ENCODE measurements at regions not wholly inside any gene's neighbourhood (a gene's known extent, or its start where the extent isn't known, plus 50 kb on each side); places are given as distances from the start of the nearest gene placed in this dataset.

- Histone ChIP-seq H3K27ac (ENCODE audit: low read depth, low read length) (no peak overlapping the region), H3K4me3 (ENCODE audit: insufficient read depth, low read length, poor library complexity, severe bottlenecking) (no peak overlapping the region), H3K9ac (ENCODE audit: low read length) (no peak overlapping the region), H3F3A (ENCODE audit: insufficient read depth) (no peaks in the 10 kb centered on the region), H2AFZ (ENCODE audit: low read depth, low read length, severe bottlenecking) (no peak overlapping the region), H3K9me2 (replicated peaks; ENCODE audit: insufficient read depth, low read length) (no peaks in the 10 kb centered on the region), H3K9me3 (ENCODE audit: insufficient read depth, low read length) (no peaks in the 10 kb centered on the region), H3K79me2 (ENCODE audit: insufficient read depth, low read length) (no peaks in the 10 kb centered on the region), H3K4me2 (ENCODE audit: low read depth, low read length, poor library complexity, severe bottlenecking) (no peak overlapping the region), H3K27me3 (ENCODE audit: low read length) (no peaks in the 10 kb centered on the region), H4K20me1 (ENCODE audit: low read depth, low read length) (no peaks in the 10 kb centered on the region), H3K36me3 (ENCODE audit: low read length) (no peaks in the 10 kb centered on the region)
- TF ChIP-seq EZH2phosphoT487 (conservative IDR thresholded peaks at IDR 0.05; ENCODE audit: low read length) (no peak), CTCF (IDR thresholded peaks at IDR 0.05; ENCODE audit: insufficient read depth, low read length, poor library complexity, severe bottlenecking) (no peak)
These were observed 369.3 kb downstream of the DLEU7 start for GRCh38 chr13:50474088-50474662.

GRCh38 chr13:50476577-50477285, 366.8 kb downstream of the DLEU7 start:
- TF ChIP-seq EZH2phosphoT487 (conservative IDR thresholded peaks at IDR 0.05; ENCODE audit: low read length), result no peak
- Histone ChIP-seq H3K4me3 (ENCODE audit: insufficient read depth, low read length, poor library complexity, severe bottlenecking) (no peak overlapping the region), H3K27me3 (ENCODE audit: low read length) (no peaks in the 10 kb centered on the region), H3F3A (ENCODE audit: insufficient read depth) (no peaks in the 10 kb centered on the region), H2AFZ (ENCODE audit: low read depth, low read length, severe bottlenecking) (no peak overlapping the region), H4K20me1 (ENCODE audit: low read depth, low read length) (no peaks in the 10 kb centered on the region), H3K9me2 (replicated peaks; ENCODE audit: insufficient read depth, low read length) (no peaks in the 10 kb centered on the region), H3K27ac (ENCODE audit: low read depth, low read length) (no peak overlapping the region), H3K9ac (ENCODE audit: low read length) (no peak overlapping the region), H3K9me3 (ENCODE audit: insufficient read depth, low read length) (no peaks in the 10 kb centered on the region), H3K79me2 (ENCODE audit: insufficient read depth, low read length) (no peaks in the 10 kb centered on the region), H3K4me2 (ENCODE audit: low read depth, low read length, poor library complexity, severe bottlenecking) (no peak overlapping the region), H3K36me3 (ENCODE audit: low read length) (no peaks in the 10 kb centered on the region)

- no peaks in the 10 kb centered on the region for H3K79me2 ChIP-seq (ENCODE audit: insufficient read depth, low read length)
- no peaks in the 10 kb centered on the region for H3K9me3 ChIP-seq (ENCODE audit: insufficient read depth, low read length)
- no peaks in the 10 kb centered on the region for H3K36me3 ChIP-seq (ENCODE audit: low read length)
- no peaks in the 10 kb centered on the region for H4K20me1 ChIP-seq (ENCODE audit: low read depth, low read length)
- no peak overlapping the region for H2AFZ ChIP-seq (ENCODE audit: low read depth, low read length, severe bottlenecking)
- H3F3A ChIP-seq (ENCODE audit: insufficient read depth), result no peaks in the 10 kb centered on the region
- H3K9me2 ChIP-seq (replicated peaks; ENCODE audit: insufficient read depth, low read length), result no peaks in the 10 kb centered on the region
- no peak overlapping the region for H3K9ac ChIP-seq (ENCODE audit: low read length)
- no peak overlapping the region for H3K27ac ChIP-seq (ENCODE audit: low read depth, low read length)
- H3K27me3 ChIP-seq (ENCODE audit: low read length), result no peaks in the 10 kb centered on the region
- TF ChIP-seq EZH2phosphoT487 (conservative IDR thresholded peaks at IDR 0.05; ENCODE audit: low read length) (no peak), CTCF (IDR thresholded peaks at IDR 0.05; ENCODE audit: insufficient read depth, low read length, poor library complexity, severe bottlenecking) (no peak)
- H3K4me2 ChIP-seq (ENCODE audit: low read depth, low read length, poor library complexity, severe bottlenecking), result no peak overlapping the region
- H3K4me3 ChIP-seq (ENCODE audit: insufficient read depth, low read length, poor library complexity, severe bottlenecking), result no peak overlapping the region
These were observed 361.6 kb downstream of the DLEU7 start for GRCh38 chr13:50481936-50482335.

- no peak for TF ChIP-seq CTCF (IDR thresholded peaks at IDR 0.05; ENCODE audit: insufficient read depth, low read length, poor library complexity, severe bottlenecking)
- no peak for TF ChIP-seq EZH2phosphoT487 (conservative IDR thresholded peaks at IDR 0.05; ENCODE audit: low read length)
- Histone ChIP-seq H3K9me2 (replicated peaks; ENCODE audit: insufficient read depth, low read length) (no peaks in the 10 kb centered on the region), H3K27me3 (ENCODE audit: low read length) (no peaks in the 10 kb centered on the region), H4K20me1 (ENCODE audit: low read depth, low read length) (no peaks in the 10 kb centered on the region), H3K36me3 (ENCODE audit: low read length) (no peaks in the 10 kb centered on the region), H3K4me2 (ENCODE audit: low read depth, low read length, poor library complexity, severe bottlenecking) (no peak overlapping the region), H3K79me2 (ENCODE audit: insufficient read depth, low read length) (no peaks in the 10 kb centered on the region), H3F3A (ENCODE audit: insufficient read depth) (no peaks in the 10 kb centered on the region), H3K9me3 (ENCODE audit: insufficient read depth, low read length) (no peaks in the 10 kb centered on the region), H3K4me3 (ENCODE audit: insufficient read depth, low read length, poor library complexity, severe bottlenecking) (no peak overlapping the region), H3K9ac (ENCODE audit: low read length) (no peak overlapping the region), H2AFZ (ENCODE audit: low read depth, low read length, severe bottlenecking) (no peak overlapping the region), H3K27ac (ENCODE audit: low read depth, low read length) (no peak overlapping the region)
These were observed 360.1 kb downstream of the DLEU7 start for GRCh38 chr13:50483416-50483815.

All from SU-DHL-6 (cell line).